ENCODE measurements at regions not wholly inside any gene's neighbourhood (a gene's known extent, or its start where the extent isn't known, plus 50 kb on each side); places are given as distances from the start of the nearest gene placed in this dataset.

DNA sequence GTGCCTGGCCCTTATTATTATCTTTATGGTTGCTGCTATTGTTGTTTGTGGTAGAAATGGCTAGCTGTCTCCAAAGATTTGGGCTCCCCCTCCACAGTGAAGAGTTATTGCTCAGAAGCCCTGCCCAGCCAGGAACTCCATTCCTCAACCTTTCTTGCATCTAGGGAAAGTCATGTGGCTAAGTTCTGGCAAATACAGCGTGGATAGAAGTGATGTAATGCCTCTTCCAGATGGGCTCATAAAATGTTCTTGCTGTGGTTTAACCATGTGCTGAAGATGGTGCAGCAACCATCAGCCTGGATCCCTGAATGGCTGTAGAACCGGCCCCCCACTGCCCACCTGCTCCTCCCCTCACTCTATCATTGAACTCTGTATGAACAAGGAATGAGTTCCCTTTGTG is 203.5 kb upstream of the E2F8 start:
- FAIRE-seq (no peak), DNase-seq (ENCODE audit: low read depth, low spot score) (no peak), ATAC-seq (no peak)
- WGBS (ENCODE audit: insufficient coverage, insufficient replicate concordance, low lambda C conversion rate, missing lambda C conversion rate), result 94% methylated on average over 2 of the region's 2 CpGs
- RAD21 ChIA-PET (ENCODE audit: unreplicated experiment), result no interaction called here
- Histone ChIP-seq H3K9me3 (replicated peaks; ENCODE audit: control insufficient read depth, insufficient read depth, low read length) (no peaks in the 10 kb centered on the region), H3K27ac (ENCODE audit: control insufficient read depth, insufficient read depth) (no peak overlapping the region), H3K4me2 (ENCODE audit: control insufficient read depth, insufficient read depth) (no peak overlapping the region), H3K9ac (ENCODE audit: control insufficient read depth, insufficient read depth, low read length) (no peak overlapping the region), H4K20me1 (ENCODE audit: control insufficient read depth, insufficient read depth) (no peaks in the 10 kb centered on the region), H3K36me3 (ENCODE audit: control insufficient read depth in 2 of 2, insufficient read depth in 2 of 2, low read length in 1 of 2) (no peaks in the 10 kb centered on the region), H3K27me3 (replicated peaks in 1 of 2; ENCODE audit: control insufficient read depth in 2 of 2, insufficient read depth in 2 of 2, low read length in 1 of 2) (no peaks in the 10 kb centered on the region), H3K4me1 (ENCODE audit: control insufficient read depth, insufficient read depth, low read length) (peaks cover 23% of the 10 kb centered on the region), H3K79me2 (ENCODE audit: control insufficient read depth, insufficient read depth, low read length) (no peaks in the 10 kb centered on the region), H2AFZ (ENCODE audit: control insufficient read depth, low read depth, low read length) (no peak overlapping the region), H3K4me3 (no peak overlapping the region)
- in situ Hi-C loops (cut with MboI), result no loop called here
- intact Hi-C loops (cut with micrococcal nuclease; ENCODE audit: unreplicated experiment), result loop anchor here (10.0 kb wide), 1 partner anchor 329 kb away; the partner anchor contains the start of gene ZDHHC13
- SMC1A ChIA-PET (ENCODE audit: uncharacterized antibody, unreplicated experiment), result interaction anchor here (1.5 to 3.1 kb wide), 2 partner anchors 11 to 50 kb away, joined by 3 to 23 read pairs; no protein-coding TSS in a partner anchor
- BruUV-seq (replicated peaks), result no TSS peak
- CTCF ChIA-PET, result interaction anchor here (1.4 kb wide), 1 partner anchor 95 kb away, joined by 3 read pairs; no protein-coding TSS in a partner anchor
- no peak for TF ChIP-seq SIN3A (IDR thresholded peaks at IDR 0.05; ENCODE audit: low read depth, low read length)
- TF ChIP-seq, protein P1, sequence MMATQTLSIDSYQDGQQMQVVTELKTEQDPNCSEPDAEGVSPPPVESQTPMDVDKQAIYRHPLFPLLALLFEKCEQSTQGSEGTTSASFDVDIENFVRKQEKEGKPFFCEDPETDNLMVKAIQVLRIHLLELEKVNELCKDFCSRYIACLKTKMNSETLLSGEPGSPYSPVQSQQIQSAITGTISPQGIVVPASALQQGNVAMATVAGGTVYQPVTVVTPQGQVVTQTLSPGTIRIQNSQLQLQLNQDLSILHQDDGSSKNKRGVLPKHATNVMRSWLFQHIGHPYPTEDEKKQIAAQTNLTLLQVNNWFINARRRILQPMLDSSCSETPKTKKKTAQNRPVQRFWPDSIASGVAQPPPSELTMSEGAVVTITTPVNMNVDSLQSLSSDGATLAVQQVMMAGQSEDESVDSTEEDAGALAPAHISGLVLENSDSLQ (IDR thresholded peaks at IDR 0.05), result no peak
- no peak for TF ChIP-seq YBX1 (IDR thresholded peaks at IDR 0.05)
- no peak for TF ChIP-seq KLF5 (IDR thresholded peaks at IDR 0.05; ENCODE audit: partially characterized antibody)
- TF ChIP-seq IKZF1 (conservative IDR thresholded peaks at IDR 0.05), result no peak
- TF ChIP-seq, protein P2, sequence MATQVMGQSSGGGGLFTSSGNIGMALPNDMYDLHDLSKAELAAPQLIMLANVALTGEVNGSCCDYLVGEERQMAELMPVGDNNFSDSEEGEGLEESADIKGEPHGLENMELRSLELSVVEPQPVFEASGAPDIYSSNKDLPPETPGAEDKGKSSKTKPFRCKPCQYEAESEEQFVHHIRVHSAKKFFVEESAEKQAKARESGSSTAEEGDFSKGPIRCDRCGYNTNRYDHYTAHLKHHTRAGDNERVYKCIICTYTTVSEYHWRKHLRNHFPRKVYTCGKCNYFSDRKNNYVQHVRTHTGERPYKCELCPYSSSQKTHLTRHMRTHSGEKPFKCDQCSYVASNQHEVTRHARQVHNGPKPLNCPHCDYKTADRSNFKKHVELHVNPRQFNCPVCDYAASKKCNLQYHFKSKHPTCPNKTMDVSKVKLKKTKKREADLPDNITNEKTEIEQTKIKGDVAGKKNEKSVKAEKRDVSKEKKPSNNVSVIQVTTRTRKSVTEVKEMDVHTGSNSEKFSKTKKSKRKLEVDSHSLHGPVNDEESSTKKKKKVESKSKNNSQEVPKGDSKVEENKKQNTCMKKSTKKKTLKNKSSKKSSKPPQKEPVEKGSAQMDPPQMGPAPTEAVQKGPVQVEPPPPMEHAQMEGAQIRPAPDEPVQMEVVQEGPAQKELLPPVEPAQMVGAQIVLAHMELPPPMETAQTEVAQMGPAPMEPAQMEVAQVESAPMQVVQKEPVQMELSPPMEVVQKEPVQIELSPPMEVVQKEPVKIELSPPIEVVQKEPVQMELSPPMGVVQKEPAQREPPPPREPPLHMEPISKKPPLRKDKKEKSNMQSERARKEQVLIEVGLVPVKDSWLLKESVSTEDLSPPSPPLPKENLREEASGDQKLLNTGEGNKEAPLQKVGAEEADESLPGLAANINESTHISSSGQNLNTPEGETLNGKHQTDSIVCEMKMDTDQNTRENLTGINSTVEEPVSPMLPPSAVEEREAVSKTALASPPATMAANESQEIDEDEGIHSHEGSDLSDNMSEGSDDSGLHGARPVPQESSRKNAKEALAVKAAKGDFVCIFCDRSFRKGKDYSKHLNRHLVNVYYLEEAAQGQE (IDR thresholded peaks at IDR 0.05; ENCODE audit: low read depth, low read length), result no peak
- no peak for TF ChIP-seq IRF4 (IDR thresholded peaks at IDR 0.05; ENCODE audit: low read depth, low read length)
- no peak for TF ChIP-seq CBX5 (IDR thresholded peaks at IDR 0.05; ENCODE audit: low read depth)
- POLR2A ChIA-PET, result no interaction called here

Measured in GM12878 (cell line).